GM12878 (cell line): ENCODE measurements at regions not wholly inside any gene's neighbourhood (a gene's known extent, or its start where the extent isn't known, plus 50 kb on each side); places are given as distances from the start of the nearest gene placed in this dataset.

ENCODE experiments used
- ATAC-seq: fragments of 200-7000 bp; cut with Tn5 transposase; 3 replicates; pipeline ENCODE4 v1.9.1; 2020; ENCODE audit warnings: mild to moderate bottlenecking, moderate library complexity
- BruUV-seq: library from RNA; stranded (reverse); fragments of 400-500 nt; replicated peaks from 2 replicates; lab custom pipeline; 2021; lab: Mats Ljungman, UMichigan
- CTCF ChIA-PET: fragments of 300-600 bp; sonication (Branson Sonifier 250); formaldehyde crosslinking; extraction: SDS; loops from one replicate; lab custom pipeline; 2021; ENCODE audit warnings: inconsistent platforms; lab: Yijun Ruan, JAX
- POLR2A ChIA-PET: fragments of 350-600 bp; formaldehyde crosslinking; extraction: SDS; loops from one replicate; lab custom pipeline; 2021; ENCODE audit warnings: inconsistent platforms; lab: Charles Lee
- RAD21 ChIA-PET: fragments of 300-600 bp; sonication (Branson Sonifier 250); formaldehyde crosslinking; loops from one replicate; lab custom pipeline; 2023; ENCODE audit warnings: antibody characterized with exemption; ENCODE audit not compliant: unreplicated experiment; lab: Charles Lee
- SMC1A ChIA-PET: fragments of 300-600 bp; sonication (Branson Sonifier 250); formaldehyde crosslinking; loops from one replicate; lab custom pipeline; 2023; ENCODE audit not compliant: unreplicated experiment, uncharacterized antibody; lab: Charles Lee
- DNase-seq: peaks from one replicate; pipeline ENCODE4 v3.0.0-alpha.2; 2011; ENCODE audit warnings: low read depth, low spot score
- FAIRE-seq: peaks from 3 replicates; lab custom pipeline; 2011; peaks lifted over from hg19 to GRCh38; lab: Jason Lieb, UNC
- H2AFZ ChIP-seq: 2 replicates; pipeline ENCODE4 v1.6.0; 2011; ENCODE audit warnings: low read depth, low read length, control low read depth; ENCODE audit not compliant: control insufficient read depth
- H3K27ac ChIP-seq: 2 replicates; pipeline ENCODE4 v1.5.1; 2011; ENCODE audit warnings: control low read depth; ENCODE audit not compliant: control insufficient read depth, insufficient read depth
- H3K27me3 ChIP-seq, 2 experiments: replicated peaks in 1 of 2; 2 replicates each; pipeline versions ENCODE4 v1.6.0 to v1.6.1; 2011; ENCODE audit warnings: low read length in 1 of 2; ENCODE audit not compliant: control insufficient read depth in 2 of 2, insufficient read depth in 2 of 2
- H3K36me3 ChIP-seq, 2 experiments: 2 replicates each; pipeline ENCODE4 v1.5.1; 2011; ENCODE audit warnings: low read length in 1 of 2; ENCODE audit not compliant: control insufficient read depth in 2 of 2, insufficient read depth in 2 of 2
- H3K4me1 ChIP-seq: 2 replicates; pipeline ENCODE4 v1.6.1; 2011; ENCODE audit warnings: mild to moderate bottlenecking, low read length, moderate library complexity, mixed read lengths; ENCODE audit not compliant: control insufficient read depth, insufficient read depth
- H3K4me2 ChIP-seq: 2 replicates; pipeline ENCODE4 v1.6.0; 2011; ENCODE audit warnings: control low read depth; ENCODE audit not compliant: control insufficient read depth, insufficient read depth
- H3K4me3 ChIP-seq: fragments of 200-600 bp; sonication (generic); 2 replicates; pipeline ENCODE4 v1.5.1; 2016
- H3K79me2 ChIP-seq: 2 replicates; pipeline ENCODE4 v1.6.0; 2011; ENCODE audit warnings: low read length; ENCODE audit not compliant: control insufficient read depth, insufficient read depth
- H3K9ac ChIP-seq: 2 replicates; pipeline ENCODE4 v1.8.0; 2011; ENCODE audit warnings: low read length, control low read depth, mixed read lengths; ENCODE audit not compliant: control insufficient read depth, insufficient read depth
- H3K9me3 ChIP-seq: replicated peaks from 3 replicates; pipeline ENCODE4 v1.5.1; 2011; ENCODE audit warnings: mild to moderate bottlenecking, low read length; ENCODE audit not compliant: control insufficient read depth, insufficient read depth
- H4K20me1 ChIP-seq: 2 replicates; pipeline ENCODE4 v1.6.0; 2011; ENCODE audit not compliant: control insufficient read depth, insufficient read depth
- EGR1 ChIP-seq, 2 experiments: IDR thresholded peaks; 1 replicate in 1 of 2; 2 replicates in 1 of 2; pipeline ENCODE4 v1.6.1; 2011 to 2012; ENCODE audit warnings: low read depth in 2 of 2, low read length in 2 of 2, borderline replicate concordance in 1 of 2, mild to moderate bottlenecking in 1 of 2, moderate library complexity in 1 of 2
- EZH2 ChIP-seq: IDR thresholded peaks from 2 replicates; pipeline ENCODE4 v1.6.1; 2012; ENCODE audit warnings: low read depth, mild to moderate bottlenecking, control low read depth, inconsistent platforms, low read length, borderline replicate concordance; ENCODE audit not compliant: control insufficient read depth
- HDAC2 ChIP-seq: fragments of 200-600 bp; sonication (generic); IDR thresholded peaks from 2 replicates; pipeline ENCODE4 v1.6.1; 2017
- HDAC6 ChIP-seq: fragments of 200-600 bp; sonication (generic); IDR thresholded peaks from one replicate; pipeline ENCODE4 v1.8.0; 2017; ENCODE audit warnings: antibody characterized with exemption; ENCODE audit not compliant: unreplicated experiment
- HDGF ChIP-seq: fragments of 450-650 bp; IDR thresholded peaks from 2 replicates; pipeline ENCODE4 v1.6.1; 2016; ENCODE audit warnings: antibody characterized with exemption
- JUNB ChIP-seq: IDR thresholded peaks from 2 replicates; pipeline ENCODE4 v1.6.1; 2016; ENCODE audit warnings: antibody characterized with exemption, mild to moderate bottlenecking
- MXI1 ChIP-seq: fragments of 150-350 bp; IDR thresholded peaks from 2 replicates; pipeline ENCODE4 v1.6.1; 2011; ENCODE audit warnings: low read depth, mild to moderate bottlenecking, inconsistent platforms, low read length, improper control_type of control experiment
- RELA ChIP-seq: fragments of 450-650 bp; IDR thresholded peaks from 2 replicates; pipeline ENCODE4 v1.8.0; 2014; ENCODE audit warnings: borderline replicate concordance; ENCODE audit not compliant: partially characterized antibody
- SRF ChIP-seq, 2 experiments: IDR thresholded peaks; 2 replicates each; pipeline ENCODE4 v1.6.1; 2011; ENCODE audit warnings: low read depth in 2 of 2, low read length in 2 of 2, mild to moderate bottlenecking in 1 of 2, moderate library complexity in 1 of 2
- SUZ12 ChIP-seq: fragments of 200-600 bp; sonication (generic); IDR thresholded peaks from one replicate; pipeline ENCODE4 v1.6.1; 2018; ENCODE audit warnings: antibody characterized with exemption, mild to moderate bottlenecking; ENCODE audit not compliant: unreplicated experiment
- ZBTB4 ChIP-seq: fragments of 450-650 bp; formaldehyde crosslinking; IDR thresholded peaks from 2 replicates; pipeline ENCODE4 v1.4.0; 2022; ENCODE audit warnings: mild to moderate bottlenecking, moderate library complexity
- WGBS: methylation state at CpG from one replicate; pipeline ENCODE4 v1.1.6; 2016; ENCODE audit warnings: low lambda C conversion rate; ENCODE audit not compliant: insufficient replicate concordance, insufficient coverage; ENCODE audit errors: missing lambda C conversion rate; 5-methylcytosine and 5-hydroxymethylcytosine counted together
- in situ Hi-C: fragments of 300-500 bp; cut with MboI; formaldehyde crosslinking; loops from 9 replicates; pipeline ENCODE4 v1.14.3; 2018; ENCODE audit warnings: mixed read lengths
- intact Hi-C: fragments of 100-400 bp; cut with micrococcal nuclease; formaldehyde crosslinking; loops from one replicate; pipeline ENCODE4 v1.14.2; 2022; ENCODE audit not compliant: unreplicated experiment
- TF ChIP-seq, protein P1 (sequence below): IDR thresholded peaks from 2 replicates; pipeline ENCODE4 v1.6.1; 2012; ENCODE audit warnings: mild to moderate bottlenecking, low read depth, low read length
- TF ChIP-seq, protein P2 (sequence below): fragments of 450-650 bp; IDR thresholded peaks from 2 replicates; pipeline ENCODE4 v1.6.1; 2017; ENCODE audit warnings: antibody characterized with exemption, mild to moderate bottlenecking, moderate library complexity

GRCh38 chr19:32124585-32124984 lies 220.8 kb upstream of the ZNF507 start (continued):
- TF ChIP-seq, protein P1, sequence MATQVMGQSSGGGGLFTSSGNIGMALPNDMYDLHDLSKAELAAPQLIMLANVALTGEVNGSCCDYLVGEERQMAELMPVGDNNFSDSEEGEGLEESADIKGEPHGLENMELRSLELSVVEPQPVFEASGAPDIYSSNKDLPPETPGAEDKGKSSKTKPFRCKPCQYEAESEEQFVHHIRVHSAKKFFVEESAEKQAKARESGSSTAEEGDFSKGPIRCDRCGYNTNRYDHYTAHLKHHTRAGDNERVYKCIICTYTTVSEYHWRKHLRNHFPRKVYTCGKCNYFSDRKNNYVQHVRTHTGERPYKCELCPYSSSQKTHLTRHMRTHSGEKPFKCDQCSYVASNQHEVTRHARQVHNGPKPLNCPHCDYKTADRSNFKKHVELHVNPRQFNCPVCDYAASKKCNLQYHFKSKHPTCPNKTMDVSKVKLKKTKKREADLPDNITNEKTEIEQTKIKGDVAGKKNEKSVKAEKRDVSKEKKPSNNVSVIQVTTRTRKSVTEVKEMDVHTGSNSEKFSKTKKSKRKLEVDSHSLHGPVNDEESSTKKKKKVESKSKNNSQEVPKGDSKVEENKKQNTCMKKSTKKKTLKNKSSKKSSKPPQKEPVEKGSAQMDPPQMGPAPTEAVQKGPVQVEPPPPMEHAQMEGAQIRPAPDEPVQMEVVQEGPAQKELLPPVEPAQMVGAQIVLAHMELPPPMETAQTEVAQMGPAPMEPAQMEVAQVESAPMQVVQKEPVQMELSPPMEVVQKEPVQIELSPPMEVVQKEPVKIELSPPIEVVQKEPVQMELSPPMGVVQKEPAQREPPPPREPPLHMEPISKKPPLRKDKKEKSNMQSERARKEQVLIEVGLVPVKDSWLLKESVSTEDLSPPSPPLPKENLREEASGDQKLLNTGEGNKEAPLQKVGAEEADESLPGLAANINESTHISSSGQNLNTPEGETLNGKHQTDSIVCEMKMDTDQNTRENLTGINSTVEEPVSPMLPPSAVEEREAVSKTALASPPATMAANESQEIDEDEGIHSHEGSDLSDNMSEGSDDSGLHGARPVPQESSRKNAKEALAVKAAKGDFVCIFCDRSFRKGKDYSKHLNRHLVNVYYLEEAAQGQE, result no peak
- no peak for TF ChIP-seq MXI1
- no peak for TF ChIP-seq SRF (IDR thresholded peaks at IDR 0.05; ENCODE audit: low read depth in 2 of 2, low read length in 2 of 2)
- TF ChIP-seq, protein P2, sequence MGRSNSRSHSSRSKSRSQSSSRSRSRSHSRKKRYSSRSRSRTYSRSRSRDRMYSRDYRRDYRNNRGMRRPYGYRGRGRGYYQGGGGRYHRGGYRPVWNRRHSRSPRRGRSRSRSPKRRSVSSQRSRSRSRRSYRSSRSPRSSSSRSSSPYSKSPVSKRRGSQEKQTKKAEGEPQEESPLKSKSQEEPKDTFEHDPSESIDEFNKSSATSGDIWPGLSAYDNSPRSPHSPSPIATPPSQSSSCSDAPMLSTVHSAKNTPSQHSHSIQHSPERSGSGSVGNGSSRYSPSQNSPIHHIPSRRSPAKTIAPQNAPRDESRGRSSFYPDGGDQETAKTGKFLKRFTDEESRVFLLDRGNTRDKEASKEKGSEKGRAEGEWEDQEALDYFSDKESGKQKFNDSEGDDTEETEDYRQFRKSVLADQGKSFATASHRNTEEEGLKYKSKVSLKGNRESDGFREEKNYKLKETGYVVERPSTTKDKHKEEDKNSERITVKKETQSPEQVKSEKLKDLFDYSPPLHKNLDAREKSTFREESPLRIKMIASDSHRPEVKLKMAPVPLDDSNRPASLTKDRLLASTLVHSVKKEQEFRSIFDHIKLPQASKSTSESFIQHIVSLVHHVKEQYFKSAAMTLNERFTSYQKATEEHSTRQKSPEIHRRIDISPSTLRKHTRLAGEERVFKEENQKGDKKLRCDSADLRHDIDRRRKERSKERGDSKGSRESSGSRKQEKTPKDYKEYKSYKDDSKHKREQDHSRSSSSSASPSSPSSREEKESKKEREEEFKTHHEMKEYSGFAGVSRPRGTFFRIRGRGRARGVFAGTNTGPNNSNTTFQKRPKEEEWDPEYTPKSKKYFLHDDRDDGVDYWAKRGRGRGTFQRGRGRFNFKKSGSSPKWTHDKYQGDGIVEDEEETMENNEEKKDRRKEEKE, result no peak
- no peak for TF ChIP-seq HDGF

- ChIA-PET POLR2A (no interaction called here), CTCF (no interaction called here), SMC1A (no interaction called here), RAD21 (no interaction called here)
- intact Hi-C loops (no loop called here), in situ Hi-C loops (no loop called here)
- Histone ChIP-seq H3K9ac (no peak overlapping the region), H3K4me2 (no peak overlapping the region), H4K20me1 (no peaks in the 10 kb centered on the region), H3K79me2 (no peaks in the 10 kb centered on the region), H3K4me3 (no peak overlapping the region), H3K4me1 (no peaks in the 10 kb centered on the region), H3K27ac (no peak overlapping the region), H3K9me3 (peaks cover 1% of the 10 kb centered on the region; the same call in 1 of the 3 replicates), H2AFZ (no peak overlapping the region), H3K36me3 (no peaks in the 10 kb centered on the region), H3K27me3 (no peaks in the 10 kb centered on the region)
- ATAC-seq (no peak), DNase-seq (no peak), FAIRE-seq (no peak)
- no TSS peak for BruUV-seq
- WGBS, result 22% methylated on average over 10 of the region's 10 CpGs
- TF ChIP-seq RELA (no peak), HDAC2 (no peak), MXI1 (no peak), HDAC6 (no peak), EZH2 (no peak), EGR1 (IDR thresholded peaks at IDR 0.05; ENCODE audit: borderline replicate concordance in 1 of 2, low read depth in 2 of 2, low read length in 2 of 2) (no peak), ZBTB4 (CRISPR knock-in tag) (no peak), SUZ12 (no peak), JUNB (no peak)
Measured at GRCh38 chr19:32129141-32129540, 216.3 kb upstream of the ZNF507 start.
